T-helper 17 cell (primary cell): ENCODE measurements at regions not wholly inside any gene's neighbourhood (a gene's known extent, or its start where the extent isn't known, plus 50 kb on each side); places are given as distances from the start of the nearest gene placed in this dataset.

Experiments used
- ATAC-seq: fragments of 150-1000 bp; cut with Tn5 transposase; 2 replicates; pipeline ENCODE4 v1.10.0; 2021; ENCODE audit warnings: mild to moderate bottlenecking, moderate library complexity
- DNase-seq, 3 donors: peaks; one replicate each; pipeline versions ENCODE4 v3.0.0 to v3.0.0-alpha.2; 2020 to 2021
- H3K9me3 ChIP-seq: one replicate; pipeline ENCODE4 v1.7.0; 2013; ENCODE audit warnings: low read length, mild to moderate bottlenecking; ENCODE audit not compliant: control insufficient read depth, poor library complexity, severe bottlenecking
- H3K27ac Mint-ChIP-seq: one replicate; pipeline ENCODE4 v1.8.0; 2022; ENCODE audit warnings: mild to moderate bottlenecking, moderate library complexity, mixed read lengths
- H3K27me3 Mint-ChIP-seq: one replicate; pipeline ENCODE4 v1.8.0; 2022; ENCODE audit warnings: mixed read lengths
- H3K36me3 Mint-ChIP-seq: one replicate; pipeline ENCODE4 v1.8.0; 2022; ENCODE audit warnings: low read depth, mixed read lengths
- H3K4me1 Mint-ChIP-seq: one replicate; pipeline ENCODE4 v1.8.0; 2022; ENCODE audit warnings: mild to moderate bottlenecking, mixed read lengths
- H3K4me3 Mint-ChIP-seq: one replicate; pipeline ENCODE4 v1.8.0; 2022; ENCODE audit warnings: mild to moderate bottlenecking, moderate library complexity, mixed read lengths

DNA sequence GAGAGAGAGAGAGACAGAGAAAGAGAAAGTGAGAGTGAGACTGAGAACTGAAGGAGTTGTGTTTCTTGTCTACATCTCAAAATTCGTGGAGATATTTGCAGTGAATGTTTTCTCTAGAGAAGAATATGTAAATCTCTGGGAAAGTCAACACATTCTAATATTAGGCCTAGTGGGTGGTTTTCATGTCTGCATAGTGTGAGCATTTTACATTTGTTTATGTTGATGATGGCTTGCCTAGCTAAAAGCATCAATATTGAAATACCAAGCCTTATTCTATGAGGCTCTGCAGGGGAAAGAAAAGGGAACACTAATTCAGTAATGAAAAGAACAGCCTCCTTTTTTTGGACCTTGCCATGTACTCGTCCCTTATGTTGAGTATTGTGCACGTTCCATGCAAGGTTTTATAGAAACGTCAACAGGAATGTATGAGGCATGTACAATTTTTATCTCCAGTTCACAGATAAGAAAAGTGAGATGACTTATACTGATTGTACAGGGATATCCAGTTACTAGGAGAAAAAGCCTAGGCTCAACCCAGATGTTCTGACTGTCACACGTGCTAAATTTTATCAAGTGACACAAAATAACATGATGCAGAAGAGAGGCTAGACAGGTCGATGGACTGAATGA is 1288.9 kb upstream of the SLC10A2 start:
- Mint-ChIP-seq H3K27me3 (no peaks in the 10 kb centered on the region), H3K27ac (no peak overlapping the region), H3K36me3 (no peaks in the 10 kb centered on the region), H3K4me3 (no peak overlapping the region), H3K4me1 (no peaks in the 10 kb centered on the region)
- DNase-seq: no peak
- no peaks in the 10 kb centered on the region for H3K9me3 ChIP-seq
- no peak for ATAC-seq

DNA sequence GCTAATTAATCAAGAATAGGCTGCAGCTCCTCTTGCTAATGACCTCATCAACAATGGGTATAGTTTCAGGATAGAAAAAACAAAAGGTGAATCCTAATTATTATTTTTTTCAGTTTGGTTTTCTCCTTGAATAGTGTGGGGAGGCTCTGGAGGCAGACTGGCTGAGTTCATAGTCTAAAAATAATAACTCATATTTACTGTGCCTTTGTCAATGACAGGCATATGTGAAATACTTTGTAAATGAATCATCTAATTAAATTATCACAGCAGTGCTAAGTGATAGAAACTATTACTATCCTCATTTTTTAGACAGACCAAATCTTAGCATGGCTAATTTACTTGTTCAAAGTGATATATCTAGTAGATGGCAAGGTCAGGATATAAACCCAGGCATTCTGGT is 1261.0 kb upstream of the SLC10A2 start:
- no peaks in the 10 kb centered on the region for H3K36me3 Mint-ChIP-seq
- no peaks in the 10 kb centered on the region for H3K9me3 ChIP-seq
- H3K4me3 Mint-ChIP-seq: no peak overlapping the region
- H3K27ac Mint-ChIP-seq: no peak overlapping the region
- DNase-seq: no peak
- no peaks in the 10 kb centered on the region for H3K4me1 Mint-ChIP-seq
- no peaks in the 10 kb centered on the region for H3K27me3 Mint-ChIP-seq
- no peak for ATAC-seq

DNA sequence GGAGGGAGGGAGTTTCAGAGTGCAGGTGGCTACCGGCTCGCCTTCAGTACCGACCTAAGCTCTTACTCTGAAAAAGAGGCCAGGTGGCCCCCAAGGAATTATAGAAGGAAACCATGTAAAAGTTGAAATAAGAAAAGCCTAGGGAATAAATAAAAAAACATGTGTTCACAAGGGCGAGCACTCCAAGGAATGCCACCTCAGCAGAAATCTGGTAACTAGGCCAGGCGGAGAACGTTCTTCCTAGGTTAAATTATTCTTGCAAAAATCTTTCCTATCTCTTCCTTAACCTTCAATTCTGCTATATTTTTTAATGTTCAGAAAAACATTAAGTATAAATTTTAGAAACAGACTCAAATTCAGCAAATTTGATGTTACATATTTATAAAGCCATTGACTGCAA is 1260.3 kb upstream of the SLC10A2 start:
- Mint-ChIP-seq H3K27me3 (no peaks in the 10 kb centered on the region), H3K36me3 (no peaks in the 10 kb centered on the region), H3K27ac (no peak overlapping the region), H3K4me3 (no peak overlapping the region), H3K4me1 (no peaks in the 10 kb centered on the region)
- no peaks in the 10 kb centered on the region for H3K9me3 ChIP-seq
- ATAC-seq: no peak
- DNase-seq: no peak

DNA sequence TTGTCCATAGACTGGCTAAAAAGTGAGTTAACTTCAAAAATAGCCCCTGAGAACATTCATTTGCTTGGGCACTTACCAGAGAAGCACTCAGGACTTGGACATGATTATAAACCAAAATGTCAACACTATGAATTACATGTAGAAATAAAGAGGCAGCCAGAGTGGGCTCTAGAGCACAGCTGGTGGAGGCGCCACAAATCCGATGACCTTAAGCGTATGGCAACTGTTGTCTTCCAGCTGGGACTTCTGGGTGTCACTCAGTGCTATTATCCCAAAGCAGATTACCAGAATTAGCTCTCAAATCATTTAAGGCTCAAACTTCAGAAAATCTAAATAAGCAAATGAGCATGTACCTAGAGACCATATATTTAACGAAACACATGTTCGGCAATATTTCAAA is 1255.5 kb upstream of the SLC10A2 start:
- Mint-ChIP-seq H3K27ac (no peak overlapping the region), H3K4me3 (no peak overlapping the region), H3K4me1 (no peaks in the 10 kb centered on the region), H3K36me3 (no peaks in the 10 kb centered on the region), H3K27me3 (no peaks in the 10 kb centered on the region)
- ATAC-seq (no peak), DNase-seq (no peak)
- H3K9me3 ChIP-seq: no peaks in the 10 kb centered on the region

DNA sequence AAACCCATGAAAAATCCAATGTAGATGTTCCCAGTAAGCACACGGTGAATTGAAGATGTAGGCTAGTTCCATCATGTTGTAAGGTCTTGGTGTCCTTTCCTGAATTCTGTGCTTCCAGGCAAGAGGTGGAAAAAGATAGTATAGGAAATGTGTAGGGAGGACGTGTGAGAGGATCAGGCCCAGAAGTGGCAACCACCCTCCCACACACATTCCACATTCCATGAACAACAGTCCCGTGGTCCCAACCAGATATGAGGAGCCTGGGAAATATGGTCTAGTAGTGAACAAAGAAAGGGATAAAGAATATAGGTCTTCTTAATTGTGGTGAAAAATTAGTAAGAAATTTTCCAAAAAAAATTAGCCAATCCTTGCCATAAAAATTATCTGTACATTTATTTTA is 1254.2 kb upstream of the SLC10A2 start:
- Mint-ChIP-seq H3K27ac (no peak overlapping the region), H3K4me1 (no peaks in the 10 kb centered on the region), H3K27me3 (no peaks in the 10 kb centered on the region), H3K36me3 (no peaks in the 10 kb centered on the region), H3K4me3 (no peak overlapping the region)
- DNase-seq (no peak), ATAC-seq (no peak)
- no peaks in the 10 kb centered on the region for H3K9me3 ChIP-seq

DNA sequence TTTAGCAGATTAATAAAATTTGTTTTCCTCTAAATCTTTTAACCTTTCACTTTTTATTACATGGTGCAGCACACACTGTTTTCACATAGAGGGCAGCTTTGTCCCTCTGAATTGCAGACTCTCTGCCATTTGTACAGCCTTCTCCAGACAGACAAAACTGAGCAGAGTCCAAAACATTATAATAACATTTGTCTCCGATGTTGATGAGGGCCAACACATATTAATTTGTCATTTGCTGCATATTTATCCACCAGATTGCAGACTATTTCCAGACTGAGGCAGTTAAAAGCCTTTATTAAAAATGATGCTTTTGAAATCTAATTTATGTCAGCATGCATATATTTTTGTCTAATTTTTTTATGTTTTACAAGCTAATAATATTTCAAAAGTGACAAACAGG is 1251.9 kb upstream of the SLC10A2 start:
- Mint-ChIP-seq H3K4me1 (no peaks in the 10 kb centered on the region), H3K36me3 (no peaks in the 10 kb centered on the region), H3K4me3 (no peak overlapping the region), H3K27me3 (no peaks in the 10 kb centered on the region), H3K27ac (no peak overlapping the region)
- no peak for ATAC-seq
- no peak for DNase-seq
- H3K9me3 ChIP-seq: no peaks in the 10 kb centered on the region

DNA sequence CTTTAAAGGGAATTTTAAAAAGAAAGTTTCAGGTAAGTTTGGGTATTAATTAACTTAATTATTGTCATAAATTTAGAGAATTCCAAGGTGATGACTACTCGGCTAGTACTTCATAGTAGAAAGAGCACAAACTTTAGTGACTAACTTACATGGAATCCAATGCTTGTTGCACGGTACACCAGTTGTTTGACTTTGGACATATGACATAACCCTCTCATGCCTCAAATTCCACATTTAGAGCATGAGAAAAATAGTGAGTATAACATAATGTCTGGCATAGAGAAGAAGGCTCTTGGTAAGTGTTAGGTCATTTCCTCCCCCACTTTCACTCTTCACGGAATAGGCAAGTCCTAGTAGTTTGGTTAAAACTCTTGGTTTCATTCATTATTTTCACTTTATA is 1249.4 kb upstream of the SLC10A2 start:
- Mint-ChIP-seq H3K4me1 (no peaks in the 10 kb centered on the region), H3K36me3 (no peaks in the 10 kb centered on the region), H3K27ac (no peak overlapping the region), H3K4me3 (no peak overlapping the region), H3K27me3 (no peaks in the 10 kb centered on the region)
- no peak for DNase-seq
- H3K9me3 ChIP-seq: no peaks in the 10 kb centered on the region
- no peak for ATAC-seq

DNA sequence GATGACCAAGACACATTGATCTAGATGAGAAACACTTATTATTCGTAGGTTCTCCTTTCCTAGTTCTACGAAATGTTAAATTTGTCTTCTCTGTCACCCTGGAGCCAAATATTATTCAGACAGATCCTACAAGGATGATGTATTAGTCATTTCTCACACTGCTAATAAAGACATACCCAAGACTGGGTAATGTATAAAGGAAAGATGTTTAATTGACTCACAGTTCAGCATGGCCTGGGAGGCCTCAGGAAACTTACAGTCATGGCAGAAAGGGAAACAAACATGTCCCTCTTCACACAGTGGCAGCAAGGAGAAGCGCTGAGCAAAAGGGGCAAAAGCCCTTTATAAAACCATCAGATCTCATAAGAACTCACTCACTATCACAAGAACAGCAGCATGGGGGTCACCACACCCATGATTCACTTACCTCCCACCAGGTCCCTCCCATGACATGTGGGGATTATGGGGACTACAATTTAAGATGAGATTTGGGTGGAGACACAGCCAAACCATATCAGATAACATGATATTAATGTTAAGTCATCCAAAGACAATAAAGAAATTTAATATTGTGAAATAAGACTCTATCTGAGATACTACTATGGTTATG is 1248.8 kb upstream of the SLC10A2 start:
- Mint-ChIP-seq H3K36me3 (no peaks in the 10 kb centered on the region), H3K4me3 (no peak overlapping the region), H3K4me1 (no peaks in the 10 kb centered on the region), H3K27me3 (no peaks in the 10 kb centered on the region), H3K27ac (no peak overlapping the region)
- H3K9me3 ChIP-seq: no peaks in the 10 kb centered on the region
- ATAC-seq (no peak), DNase-seq (no peak)

DNA sequence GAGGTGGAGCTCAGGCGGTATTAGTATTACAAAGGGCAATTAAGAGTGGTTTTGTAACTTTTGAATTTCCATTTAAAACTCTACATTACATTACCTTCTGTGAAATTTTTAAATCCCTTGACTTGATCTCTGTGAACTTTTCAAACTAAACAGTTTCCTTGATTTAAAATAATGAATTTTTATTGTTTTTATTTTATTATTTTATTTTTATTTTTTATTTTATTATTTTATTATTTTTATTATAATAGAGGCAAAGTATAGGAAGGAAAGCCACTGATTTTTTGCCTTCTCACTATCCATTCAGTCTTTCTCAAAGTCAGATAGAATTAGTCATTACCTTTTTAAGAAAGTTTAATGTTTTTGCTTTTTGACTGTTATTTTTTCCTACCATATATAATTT is 1248.1 kb upstream of the SLC10A2 start:
- no peak overlapping the region for H3K4me3 Mint-ChIP-seq
- no peaks in the 10 kb centered on the region for H3K4me1 Mint-ChIP-seq
- ATAC-seq: no peak
- no peak for DNase-seq
- H3K27ac Mint-ChIP-seq: no peak overlapping the region
- no peaks in the 10 kb centered on the region for H3K36me3 Mint-ChIP-seq
- H3K9me3 ChIP-seq: no peaks in the 10 kb centered on the region
- no peaks in the 10 kb centered on the region for H3K27me3 Mint-ChIP-seq

DNA sequence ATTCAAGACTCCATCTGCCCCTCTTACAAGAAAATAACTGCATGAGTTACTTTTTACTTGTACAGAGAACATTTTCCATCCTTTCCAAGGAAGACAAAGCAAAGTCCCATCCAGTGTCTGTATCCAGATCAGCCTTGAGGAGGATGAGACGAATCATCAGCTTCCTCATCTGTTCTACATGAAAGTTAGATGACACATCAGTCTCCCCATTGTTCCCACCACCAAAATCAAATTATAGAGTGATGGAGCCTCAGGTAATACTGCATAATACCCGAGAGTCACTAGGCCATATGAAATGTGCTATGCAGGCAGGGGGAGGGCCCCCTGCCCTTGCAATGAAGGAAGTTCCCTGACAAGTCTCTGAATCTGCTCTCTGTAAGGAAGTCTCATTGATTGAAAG is 1244.6 kb upstream of the SLC10A2 start:
- Mint-ChIP-seq H3K27me3 (no peaks in the 10 kb centered on the region), H3K4me1 (no peaks in the 10 kb centered on the region), H3K27ac (no peak overlapping the region), H3K4me3 (no peak overlapping the region), H3K36me3 (no peaks in the 10 kb centered on the region)
- DNase-seq: no peak
- no peak for ATAC-seq
- no peaks in the 10 kb centered on the region for H3K9me3 ChIP-seq

DNA sequence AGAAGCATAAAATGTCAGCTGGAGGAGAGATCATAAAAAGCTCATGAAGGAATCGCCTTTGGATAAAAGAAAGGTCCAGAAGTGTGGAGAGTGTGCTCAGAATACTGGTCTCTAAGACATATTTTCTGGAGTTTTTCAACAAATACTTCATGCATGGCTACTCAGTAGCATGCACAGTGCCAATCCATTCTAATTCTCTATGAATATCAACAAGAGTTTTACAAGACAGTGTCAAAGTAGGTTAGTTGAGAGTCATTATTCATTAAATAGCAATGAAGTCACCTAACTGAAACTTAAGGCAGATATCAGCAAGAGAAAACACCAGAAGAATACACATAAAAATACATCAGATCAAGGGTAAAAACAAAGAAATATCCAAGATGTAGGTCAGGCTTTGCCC is 1243.2 kb upstream of the SLC10A2 start:
- H3K4me3 Mint-ChIP-seq: no peak overlapping the region
- no peaks in the 10 kb centered on the region for H3K4me1 Mint-ChIP-seq
- DNase-seq (no peak), ATAC-seq (no peak)
- no peak overlapping the region for H3K27ac Mint-ChIP-seq
- no peaks in the 10 kb centered on the region for H3K27me3 Mint-ChIP-seq
- H3K36me3 Mint-ChIP-seq: no peaks in the 10 kb centered on the region
- H3K9me3 ChIP-seq: no peaks in the 10 kb centered on the region

DNA sequence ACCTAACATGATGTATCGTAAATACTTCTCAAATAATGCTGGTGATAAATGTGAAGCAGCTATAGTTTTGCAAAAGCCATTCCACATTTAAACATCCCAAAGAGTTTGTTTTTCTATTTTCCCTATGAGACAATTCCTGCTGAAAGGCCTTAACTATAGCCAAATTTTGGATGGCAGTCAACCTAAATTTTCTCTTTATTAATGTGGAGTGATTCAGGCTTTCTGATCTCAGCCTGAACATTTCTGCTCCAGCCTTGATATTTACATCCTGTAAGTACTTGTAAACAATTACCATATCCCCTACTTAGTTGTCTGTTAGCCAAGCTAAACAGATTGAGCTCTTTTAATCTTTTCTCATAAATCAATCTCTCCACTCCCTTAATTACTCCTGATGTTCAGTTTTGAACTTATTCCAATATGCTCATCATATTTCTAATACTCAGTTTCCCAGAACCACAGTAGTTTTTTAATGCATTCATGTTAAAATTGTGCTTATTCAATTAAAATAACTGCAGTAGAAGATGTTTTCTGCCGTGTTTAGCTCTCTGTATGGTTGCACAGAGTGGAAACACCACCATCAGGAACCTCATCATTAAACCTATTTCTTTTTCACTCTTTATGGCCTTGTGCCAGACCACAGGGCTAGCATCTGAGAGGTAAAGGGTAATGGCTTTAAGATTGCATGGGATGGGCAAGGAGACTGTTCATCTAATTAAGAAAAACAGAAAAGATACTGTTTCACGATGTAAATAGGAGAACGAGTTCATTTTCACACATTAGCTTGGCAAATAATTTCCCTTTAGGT is 1235.2 kb upstream of the SLC10A2 start:
- Mint-ChIP-seq H3K27ac (no peak overlapping the region), H3K4me1 (no peaks in the 10 kb centered on the region), H3K36me3 (no peaks in the 10 kb centered on the region), H3K4me3 (no peak overlapping the region), H3K27me3 (no peaks in the 10 kb centered on the region)
- no peaks in the 10 kb centered on the region for H3K9me3 ChIP-seq
- DNase-seq (no peak), ATAC-seq (no peak)

DNA sequence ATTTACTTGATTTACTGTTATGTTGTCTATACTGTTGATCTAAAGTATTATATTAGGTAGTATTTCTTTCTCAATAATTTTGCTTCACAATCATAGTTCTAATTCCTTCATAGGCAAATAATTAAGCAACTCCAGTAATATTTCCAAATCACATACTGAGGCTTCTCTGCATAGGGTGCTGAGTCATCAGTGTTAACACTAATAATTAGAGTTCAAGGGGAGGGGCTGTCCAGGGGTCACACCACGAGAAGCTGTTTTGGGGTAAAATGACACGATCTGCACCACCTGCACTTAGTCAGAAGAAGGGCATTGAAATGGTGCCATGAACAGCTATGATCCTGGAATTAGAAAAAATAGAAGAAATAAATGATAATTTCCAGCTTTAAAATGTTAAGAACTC is 1230.9 kb upstream of the SLC10A2 start:
- H3K36me3 Mint-ChIP-seq: no peaks in the 10 kb centered on the region
- H3K4me1 Mint-ChIP-seq: no peaks in the 10 kb centered on the region
- H3K27me3 Mint-ChIP-seq: no peaks in the 10 kb centered on the region
- no peaks in the 10 kb centered on the region for H3K9me3 ChIP-seq
- no peak for DNase-seq
- H3K27ac Mint-ChIP-seq: no peak overlapping the region
- no peak overlapping the region for H3K4me3 Mint-ChIP-seq
- ATAC-seq: no peak

DNA sequence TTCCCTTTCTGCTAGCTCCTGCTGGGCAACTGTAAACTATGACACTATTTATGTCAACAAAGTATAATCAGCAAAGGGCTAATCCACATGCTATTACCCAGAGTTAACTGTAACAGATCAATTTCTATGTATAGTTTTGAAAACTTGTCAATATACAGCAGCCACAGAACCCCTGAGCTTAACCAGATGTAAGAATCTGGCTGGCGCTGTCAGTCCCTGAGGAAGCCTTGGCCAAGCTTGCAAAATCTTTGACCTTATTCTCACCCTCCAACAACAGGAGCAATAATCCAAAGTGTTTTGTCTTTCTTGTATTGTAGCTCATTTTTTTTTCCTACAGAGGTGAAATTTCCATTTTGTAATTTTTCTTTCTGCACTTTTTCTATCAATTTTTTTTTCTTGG is 1230.1 kb upstream of the SLC10A2 start:
- H3K27me3 Mint-ChIP-seq: no peaks in the 10 kb centered on the region
- H3K36me3 Mint-ChIP-seq: no peaks in the 10 kb centered on the region
- no peak overlapping the region for H3K27ac Mint-ChIP-seq
- DNase-seq (no peak), ATAC-seq (no peak)
- no peaks in the 10 kb centered on the region for H3K9me3 ChIP-seq
- H3K4me3 Mint-ChIP-seq: no peak overlapping the region
- no peaks in the 10 kb centered on the region for H3K4me1 Mint-ChIP-seq
